CD14-positive monocyte (primary cell): ENCODE measurements at regions not wholly inside any gene's neighbourhood (a gene's known extent, or its start where the extent isn't known, plus 50 kb on each side); places are given as distances from the start of the nearest gene placed in this dataset.

ENCODE experiments used
- DNase-seq, 3 donors: peaks; one replicate each; pipeline ENCODE4 v3.0.0-alpha.2; 2011 to 2022
- H2AFZ ChIP-seq: 2 replicates; pipeline ENCODE4 v1.6.0; 2012; ENCODE audit warnings: mild to moderate bottlenecking, low read depth, low read length, inconsistent platforms; ENCODE audit not compliant: insufficient read depth, poor library complexity, severe bottlenecking
- H3K27ac ChIP-seq, 2 donors: 1 replicate in 1 of 2; 2 replicates in 1 of 2; pipeline ENCODE4 v1.5.1; 2012 to 2013; ENCODE audit warnings: low read length in 2 of 2, control low read depth in 1 of 2, inconsistent platforms in 1 of 2, low read depth in 1 of 2, mild to moderate bottlenecking in 1 of 2
- H3K27me3 ChIP-seq, 2 donors: one replicate each; pipeline versions ENCODE4 v1.6.0 to v1.6.1; 2011 to 2013; ENCODE audit warnings: low read length in 2 of 2; ENCODE audit not compliant: control insufficient read depth in 2 of 2, insufficient read depth in 2 of 2
- H3K36me3 ChIP-seq, 2 donors: replicated peaks in 1 of 2; 1 replicate in 1 of 2; 2 replicates in 1 of 2; pipeline versions ENCODE4 v1.5.1 to v1.6.1; 2012 to 2013; ENCODE audit warnings: low read length in 2 of 2, control low read depth in 1 of 2, inconsistent platforms in 1 of 2, mild to moderate bottlenecking in 1 of 2; ENCODE audit not compliant: insufficient read depth in 2 of 2, control insufficient read depth in 1 of 2
- H3K4me1 ChIP-seq, 2 donors: 1 replicate in 1 of 2; 2 replicates in 1 of 2; pipeline versions ENCODE4 v1.5.1 to v1.6.1; 2012 to 2013; ENCODE audit warnings: low read length in 2 of 2, control low read depth in 1 of 2, inconsistent platforms in 1 of 2, mild to moderate bottlenecking in 1 of 2, moderate library complexity in 1 of 2; ENCODE audit not compliant: insufficient read depth in 2 of 2, control insufficient read depth in 1 of 2
- H3K4me2 ChIP-seq: replicated peaks from 2 replicates; pipeline ENCODE3; 2012; ENCODE audit warnings: low read length, moderate library complexity, mild to moderate bottlenecking; ENCODE audit not compliant: poor library complexity, severe bottlenecking; ENCODE audit errors: extremely low read depth
- H3K4me3 ChIP-seq, 3 experiments: fragments of 200-600 bp in 1 of 3; sonication (generic) in 1 of 3; replicated peaks in 1 of 3; 1 replicate in 2 of 3; 2 replicates in 1 of 3; pipeline ENCODE4 v1.5.1; 2011 to 2013; ENCODE audit warnings: low read length in 3 of 3, mild to moderate bottlenecking in 3 of 3, control low read depth in 2 of 3, low read depth in 2 of 3, inconsistent platforms in 1 of 3, moderate library complexity in 1 of 3
- H3K79me2 ChIP-seq: 2 replicates; pipeline ENCODE4 v1.6.0; 2012; ENCODE audit warnings: mild to moderate bottlenecking, control low read depth, inconsistent platforms, low read length, moderate library complexity; ENCODE audit not compliant: insufficient read depth
- H3K9ac ChIP-seq: 2 replicates; pipeline ENCODE4 v1.6.0; 2017; ENCODE audit warnings: low read length, mild to moderate bottlenecking; ENCODE audit not compliant: insufficient read depth, poor library complexity, severe bottlenecking
- H3K9me3 ChIP-seq, 2 donors: replicated peaks in 1 of 2; 1 replicate in 1 of 2; 2 replicates in 1 of 2; pipeline versions ENCODE4 v1.5.1 to v1.6.1; 2012 to 2013; ENCODE audit warnings: low read length in 2 of 2, control low read depth in 1 of 2; ENCODE audit not compliant: control insufficient read depth in 1 of 2, insufficient read depth in 1 of 2
- H4K20me1 ChIP-seq: 2 replicates; pipeline ENCODE4 v1.6.0; 2012; ENCODE audit warnings: mild to moderate bottlenecking, low read length, control low read depth, moderate library complexity; ENCODE audit not compliant: insufficient read depth
- H3K27ac Mint-ChIP-seq, 7 donors: one replicate each; pipeline ENCODE4 v1.8.0; 2020; ENCODE audit warnings: mild to moderate bottlenecking in 7 of 7, mixed read lengths in 7 of 7, moderate library complexity in 6 of 7, inconsistent platforms in 2 of 7
- H3K27me3 Mint-ChIP-seq, 3 donors: one replicate each; pipeline ENCODE4 v1.8.0; 2021 to 2022; ENCODE audit warnings: low read depth in 3 of 3, mild to moderate bottlenecking in 3 of 3, mixed read lengths in 3 of 3, moderate library complexity in 3 of 3, inconsistent platforms in 1 of 3
- H3K36me3 Mint-ChIP-seq, 2 donors: one replicate each; pipeline ENCODE4 v1.8.0; 2020; ENCODE audit warnings: mixed read lengths in 2 of 2, inconsistent platforms in 1 of 2, mild to moderate bottlenecking in 1 of 2
- H3K4me1 Mint-ChIP-seq: one replicate; pipeline ENCODE4 v1.8.0; 2020; ENCODE audit warnings: mild to moderate bottlenecking, mixed read lengths
- H3K4me3 Mint-ChIP-seq, 2 donors: one replicate each; pipeline ENCODE4 v1.8.0; 2020; ENCODE audit warnings: mild to moderate bottlenecking in 2 of 2, mixed read lengths in 2 of 2, moderate library complexity in 1 of 2
- H3K9me3 Mint-ChIP-seq, 7 donors: one replicate each; pipeline ENCODE4 v1.8.0; 2020 to 2022; ENCODE audit warnings: mixed read lengths in 7 of 7, mild to moderate bottlenecking in 6 of 7, moderate library complexity in 6 of 7, inconsistent platforms in 2 of 7
- CTCF ChIP-seq: fragments of 200-600 bp; IDR thresholded peaks from one replicate; pipeline ENCODE4 v1.8.0; 2022; ENCODE audit warnings: antibody characterized with exemption, mild to moderate bottlenecking
- WGBS: methylation state at CpG from one replicate; pipeline ENCODE4 v1.1.5; 2013; ENCODE audit warnings: missing lambda C conversion rate; ENCODE audit not compliant: insufficient coverage; 5-methylcytosine and 5-hydroxymethylcytosine counted together
- intact Hi-C, 2 donors: fragments of 100-400 bp; cut with micrococcal nuclease; formaldehyde crosslinking; loops; one replicate each; pipeline versions ENCODE4 v1.15.0 to v1.15.1; 2023

DNA sequence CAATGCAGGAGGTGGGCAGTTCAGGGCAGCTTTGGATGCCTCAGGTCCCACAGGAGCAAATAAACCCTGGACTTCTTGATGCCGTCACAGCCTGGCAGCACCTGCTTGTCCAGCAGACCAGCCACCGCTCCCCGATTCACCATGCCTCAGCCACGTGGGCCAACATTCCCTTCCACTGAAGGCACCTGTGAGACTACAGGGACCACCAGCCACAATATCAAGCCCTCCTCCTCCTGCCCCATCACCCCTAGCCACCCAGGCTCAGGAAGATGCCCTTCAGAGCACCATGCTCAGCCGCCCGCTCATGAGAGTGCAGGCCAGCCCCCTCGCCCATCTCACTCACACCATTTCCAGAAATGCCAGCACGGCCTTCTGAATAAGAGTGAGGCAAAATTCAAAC lies 234.7 kb downstream of the SYK start:
- peaks cover 17% of the 10 kb centered on the region for H3K4me1 Mint-ChIP-seq
- no peak overlapping the region for H3K4me3 Mint-ChIP-seq
- H3K79me2 ChIP-seq: no peaks in the 10 kb centered on the region
- no peak overlapping the region for H3K4me2 ChIP-seq
- DNase-seq: no peak
- peaks cover 0 to 1% (median 0%) of the 10 kb centered on the region in 7 donors for H3K9me3 Mint-ChIP-seq
- H3K36me3 Mint-ChIP-seq: no peaks in the 10 kb centered on the region
- 94% methylated on average over 7 of the region's 8 CpGs for WGBS
- H3K36me3 ChIP-seq: no peaks in the 10 kb centered on the region
- H3K9ac ChIP-seq: no peak overlapping the region
- H2AFZ ChIP-seq: peak overlapping the region; percentile 49
- TF ChIP-seq CTCF: no peak
- no peaks in the 10 kb centered on the region for H3K9me3 ChIP-seq
- intact Hi-C loops: loop anchor here (5.0 to 10.0 kb wide), 4 partner anchors 111 to 648 kb away; no protein-coding TSS in a partner anchor
- H3K27ac ChIP-seq: no peak overlapping the region
- peaks cover 5 to 14% (median 14%) of the 10 kb centered on the region in 3 donors for H3K27me3 Mint-ChIP-seq
- peaks cover 10 to 11% of the 10 kb centered on the region in 2 donors for H3K4me1 ChIP-seq
- H3K27ac Mint-ChIP-seq: peak overlapping the region in 2 of 7 donors; percentile 32 to 61
- H3K4me3 ChIP-seq: no peak overlapping the region
- no peaks in the 10 kb centered on the region for H4K20me1 ChIP-seq
- peaks cover 0 to 3% of the 10 kb centered on the region in 2 donors for H3K27me3 ChIP-seq

GRCh38 chr9:91036826-91037510 lies 235.3 kb downstream of the SYK start:
- H3K9ac ChIP-seq: no peak overlapping the region
- peaks cover 0 to 3% of the 10 kb centered on the region in 2 donors for H3K27me3 ChIP-seq
- no peak overlapping the region for H3K27ac ChIP-seq
- H3K4me1 Mint-ChIP-seq: peaks cover 17% of the 10 kb centered on the region
- no peaks in the 10 kb centered on the region for H4K20me1 ChIP-seq
- H3K4me3 ChIP-seq: no peak overlapping the region
- no peaks in the 10 kb centered on the region for H3K36me3 ChIP-seq
- 14% methylated on average over 32 of the region's 32 CpGs for WGBS
- peaks cover 10 to 11% of the 10 kb centered on the region in 2 donors for H3K4me1 ChIP-seq
- H3K4me2 ChIP-seq: peak overlapping the region; percentile 33
- no peaks in the 10 kb centered on the region for H3K36me3 Mint-ChIP-seq
- peak overlapping the region; percentile 49 for H2AFZ ChIP-seq
- peak overlapping the region; percentile 39 to 78 for H3K4me3 Mint-ChIP-seq
- H3K9me3 ChIP-seq: no peaks in the 10 kb centered on the region
- peak overlapping the region in 2 of 7 donors; percentile 20 to 61 for H3K27ac Mint-ChIP-seq
- peaks cover 0 to 1% (median 0%) of the 10 kb centered on the region in 7 donors for H3K9me3 Mint-ChIP-seq
- intact Hi-C loops: loop anchor here (5.0 to 10.0 kb wide), 4 partner anchors 110 to 648 kb away; no protein-coding TSS in a partner anchor
- H3K27me3 Mint-ChIP-seq: peaks cover 5 to 14% (median 13%) of the 10 kb centered on the region in 3 donors
- peak; percentile 64 for TF ChIP-seq CTCF
- H3K79me2 ChIP-seq: no peaks in the 10 kb centered on the region
- DNase-seq: peak; percentile 67 to 81 (median 68)
